ENCODE measurements at regions not wholly inside any gene's neighbourhood (a gene's known extent, or its start where the extent isn't known, plus 50 kb on each side); places are given as distances from the start of the nearest gene placed in this dataset.

DNA sequence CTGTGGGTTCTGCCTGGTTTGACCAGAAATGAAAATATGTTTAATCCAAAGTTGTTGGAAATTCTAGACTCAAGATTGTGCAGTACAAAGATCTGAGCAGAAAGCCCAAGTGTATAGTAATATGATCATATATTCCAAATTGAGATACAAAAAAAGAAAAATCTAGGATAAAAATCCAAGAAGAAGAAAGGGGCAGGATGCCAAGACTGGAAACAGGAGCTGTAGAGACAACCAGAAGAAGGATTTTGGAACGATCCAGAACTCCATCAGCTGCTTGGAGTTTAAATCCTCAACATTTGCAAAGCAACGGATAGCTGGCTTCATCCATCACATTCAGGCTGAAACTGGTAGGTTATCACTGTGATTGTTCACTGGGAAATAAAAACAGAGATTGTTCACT lies 333.6 kb upstream of the UBE2E3 start:
- H3K36me3 ChIP-seq (ENCODE audit: control insufficient read depth, insufficient read depth, low read length), result no peaks in the 10 kb centered on the region
- ChIA-PET CTCF (interaction anchor here (1.5 kb wide), 1 partner anchor 10 kb away, joined by 5 read pairs; no protein-coding TSS in a partner anchor), POLR2A (ENCODE audit: unreplicated experiment) (interaction anchor here (0.7 kb wide), 1 partner anchor 318 kb away, joined by 3 read pairs; no protein-coding TSS in a partner anchor)
- no peak overlapping the region for H3K27ac ChIP-seq (ENCODE audit: insufficient read depth, low read length)
- in situ Hi-C loops (cut with MboI; ENCODE audit: low sequenced_read_pairs) (no loop called here), intact Hi-C loops (cut with micrococcal nuclease) (no loop called here), dilution Hi-C loops (cut with HindIII; ENCODE audit: low sequenced_read_pairs, unreplicated experiment) (no loop called here)
- no TSS peak for BruUV-seq (replicated peaks)
- no peak overlapping the region for H3K56ac ChIP-seq (ENCODE audit: extremely low read depth, insufficient read depth, low read length)
- H2BK120ac ChIP-seq (ENCODE audit: low read depth, low read length), result no peak overlapping the region
- H3K27me3 ChIP-seq (ENCODE audit: control insufficient read depth, insufficient read depth, low read length), result no peaks in the 10 kb centered on the region
- WGBS, 2 experiments (ENCODE audit: extremely low coverage in 2 of 2, insufficient read length in 1 of 2), result no CpG with 5 or more reads among the region's 2 CpGs
- no peak overlapping the region for H4K91ac ChIP-seq (ENCODE audit: insufficient read depth, low read depth, low read length)
- no peaks in the 10 kb centered on the region for H4K20me1 ChIP-seq (ENCODE audit: insufficient read depth, low read length)
- H2BK15ac ChIP-seq (ENCODE audit: low read depth, low read length), result no peak overlapping the region
- no peak for TF ChIP-seq CEBPB (IDR thresholded peaks at IDR 0.05; ENCODE audit: low read depth, low read length)
- no peak for TF ChIP-seq NFE2L2 (IDR thresholded peaks at IDR 0.05; ENCODE audit: low read depth, low read length)
- TF ChIP-seq, protein P1, sequence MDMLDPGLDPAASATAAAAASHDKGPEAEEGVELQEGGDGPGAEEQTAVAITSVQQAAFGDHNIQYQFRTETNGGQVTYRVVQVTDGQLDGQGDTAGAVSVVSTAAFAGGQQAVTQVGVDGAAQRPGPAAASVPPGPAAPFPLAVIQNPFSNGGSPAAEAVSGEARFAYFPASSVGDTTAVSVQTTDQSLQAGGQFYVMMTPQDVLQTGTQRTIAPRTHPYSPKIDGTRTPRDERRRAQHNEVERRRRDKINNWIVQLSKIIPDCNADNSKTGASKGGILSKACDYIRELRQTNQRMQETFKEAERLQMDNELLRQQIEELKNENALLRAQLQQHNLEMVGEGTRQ (IDR thresholded peaks at IDR 0.05; ENCODE audit: low read depth, low read length), result no peak
- H3K79me1 ChIP-seq (ENCODE audit: low read depth in 1 of 2, low read length in 2 of 2), result no peaks in the 10 kb centered on the region
- DNase-seq, result no peak
- ATAC-seq (ENCODE audit: low read depth), result no peak
- no peak overlapping the region for H3K4me3 ChIP-seq (ENCODE audit: insufficient read depth, low read depth, low read length)
- H2AFZ ChIP-seq (replicated peaks; ENCODE audit: low read length, poor library complexity), result no peak overlapping the region
- H4K8ac ChIP-seq (ENCODE audit: low read depth in 2 of 2, low read length in 2 of 2), result no peak overlapping the region
- no peak overlapping the region for H2BK20ac ChIP-seq (ENCODE audit: low read depth, low read length)
- no peak overlapping the region for H4K5ac ChIP-seq (ENCODE audit: low read depth, low read length)
- H3K14ac ChIP-seq (replicated peaks; ENCODE audit: low read depth, low read length), result no peak overlapping the region
- H3K4me1 ChIP-seq (ENCODE audit: control insufficient read depth, insufficient read depth, low read length), result peaks cover 2% of the 10 kb centered on the region
- H2AK9ac ChIP-seq (replicated peaks; ENCODE audit: low read depth, low read length, poor library complexity), result no peak overlapping the region
- no peak overlapping the region for H2BK5ac ChIP-seq (ENCODE audit: low read depth, low read length, poor library complexity, severe bottlenecking)
- H2AK5ac ChIP-seq (ENCODE audit: low read depth, low read length), result no peak overlapping the region
- H3K9ac ChIP-seq (ENCODE audit: low read depth, low read length), result no peak overlapping the region
- H3K4ac ChIP-seq (ENCODE audit: low read depth, low read length), result no peak overlapping the region
- no peak overlapping the region for H3K18ac ChIP-seq (ENCODE audit: low read depth, low read length)
- H3K23ac ChIP-seq (ENCODE audit: low read depth, low read length), result no peak overlapping the region
- no peaks in the 10 kb centered on the region for H3K9me1 ChIP-seq (ENCODE audit: insufficient read depth, low read length)
- no peaks in the 10 kb centered on the region for H3K9me3 ChIP-seq (ENCODE audit: control insufficient read depth, insufficient read depth, low read length)
- H3K4me2 ChIP-seq (ENCODE audit: low read depth, low read length), result no peak overlapping the region
